GM18505 (cell line): ENCODE measurements at regions not wholly inside any gene's neighbourhood (a gene's known extent, or its start where the extent isn't known, plus 50 kb on each side); places are given as distances from the start of the nearest gene placed in this dataset.

Source experiments
- ATAC-seq: cut with Tn5 transposase; IDR thresholded peaks from one replicate; pipeline ENCODE4 v1.9.1; 2021; ENCODE audit not compliant: unreplicated experiment
- POLR2A ChIP-seq: IDR thresholded peaks from 4 replicates; pipeline ENCODE4 v1.6.1; 2011; ENCODE audit warnings: borderline replicate concordance; ENCODE audit not compliant: insufficient read depth, insufficient read length; ENCODE audit errors: extremely low read depth

GRCh38 chr20:39632176-39632575, 670.0 kb downstream of the DHX35 start:
- no peak for ATAC-seq
- TF ChIP-seq POLR2A = no peak

- no peak for ATAC-seq
- no peak for TF ChIP-seq POLR2A
Observed at GRCh38 chr20:39631557-39631956, 669.4 kb downstream of the DHX35 start.

GRCh38 chr20:39630215-39630908, 668.2 kb downstream of the DHX35 start:
- ATAC-seq = no peak
- no peak for TF ChIP-seq POLR2A

- no peak for TF ChIP-seq POLR2A
- no peak for ATAC-seq
Observed at GRCh38 chr20:39627765-39628164, 665.6 kb downstream of the DHX35 start.

GRCh38 chr20:39624316-39624715, 662.2 kb downstream of the DHX35 start:
- ATAC-seq = no peak

GRCh38 chr20:39623584-39624234, 661.6 kb downstream of the DHX35 start:
- no peak for TF ChIP-seq POLR2A
- no peak for ATAC-seq

More at GRCh38 chr20:39624316-39624715, 662.2 kb downstream of the DHX35 start:
- TF ChIP-seq POLR2A = no peak

GRCh38 chr20:39619271-39619785, 657.2 kb downstream of the DHX35 start:
- TF ChIP-seq POLR2A = no peak
- ATAC-seq = no peak

GRCh38 chr20:39611901-39612300, 649.8 kb downstream of the DHX35 start:
- no peak for TF ChIP-seq POLR2A
- ATAC-seq = no peak

GRCh38 chr20:39607141-39607540, 645.0 kb downstream of the DHX35 start:
- no peak for ATAC-seq
- no peak for TF ChIP-seq POLR2A

GRCh38 chr20:39605908-39606307, 643.8 kb downstream of the DHX35 start:
- no peak for TF ChIP-seq POLR2A
- ATAC-seq = no peak

- no peak for TF ChIP-seq POLR2A
- ATAC-seq = no peak
Observed at GRCh38 chr20:39605361-39605760, 643.2 kb downstream of the DHX35 start.

GRCh38 chr20:39603219-39603618, 641.1 kb downstream of the DHX35 start:
- TF ChIP-seq POLR2A = no peak
- no peak for ATAC-seq

GRCh38 chr20:39602649-39603048, 640.5 kb downstream of the DHX35 start:
- TF ChIP-seq POLR2A = no peak
- ATAC-seq = no peak

- no peak for ATAC-seq
- no peak for TF ChIP-seq POLR2A
Observed at GRCh38 chr20:39600871-39601270, 638.7 kb downstream of the DHX35 start.
